Neural progenitor cell (in vitro differentiated cells): ENCODE measurements at regions not wholly inside any gene's neighbourhood (a gene's known extent, or its start where the extent isn't known, plus 50 kb on each side); places are given as distances from the start of the nearest gene placed in this dataset.

Source experiments
- EZH2 ChIP-seq: fragments of 200-600 bp; sonication (generic); IDR thresholded peaks from 2 replicates; pipeline ENCODE4 v1.6.1; 2017; ENCODE audit warnings: antibody characterized with exemption, mild to moderate bottlenecking, moderate library complexity
- EZH2phosphoT487 ChIP-seq: fragments of 200-600 bp; sonication (generic); IDR thresholded peaks from 2 replicates; pipeline ENCODE4 v1.6.1; 2017; ENCODE audit warnings: antibody characterized with exemption
- TF ChIP-seq, protein P1 (sequence below): fragments of 200-600 bp; sonication (generic); IDR thresholded peaks from 2 replicates; pipeline ENCODE4 v1.5.1; 2017; ENCODE audit warnings: antibody characterized with exemption, mild to moderate bottlenecking

DNA sequence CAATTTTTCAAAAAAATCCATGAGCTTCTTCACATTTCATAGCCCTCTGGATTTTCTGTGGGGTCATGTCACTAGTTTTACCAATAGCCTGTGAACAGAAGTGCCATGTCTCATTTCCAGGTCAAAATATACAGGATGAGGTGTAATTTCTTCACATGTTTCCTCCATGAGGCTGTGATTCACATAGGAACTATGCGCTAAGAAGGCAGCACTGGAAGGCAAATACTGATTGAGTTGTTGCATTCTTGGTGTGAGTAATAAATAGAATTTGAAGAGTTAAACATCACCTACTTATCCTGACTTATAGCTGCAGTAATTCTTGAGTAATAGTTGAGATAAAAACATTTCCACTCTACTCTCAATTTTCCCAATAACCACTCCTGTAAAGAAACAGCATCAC, 442.3 kb downstream of the HAO1 start:
- TF ChIP-seq, protein P1, sequence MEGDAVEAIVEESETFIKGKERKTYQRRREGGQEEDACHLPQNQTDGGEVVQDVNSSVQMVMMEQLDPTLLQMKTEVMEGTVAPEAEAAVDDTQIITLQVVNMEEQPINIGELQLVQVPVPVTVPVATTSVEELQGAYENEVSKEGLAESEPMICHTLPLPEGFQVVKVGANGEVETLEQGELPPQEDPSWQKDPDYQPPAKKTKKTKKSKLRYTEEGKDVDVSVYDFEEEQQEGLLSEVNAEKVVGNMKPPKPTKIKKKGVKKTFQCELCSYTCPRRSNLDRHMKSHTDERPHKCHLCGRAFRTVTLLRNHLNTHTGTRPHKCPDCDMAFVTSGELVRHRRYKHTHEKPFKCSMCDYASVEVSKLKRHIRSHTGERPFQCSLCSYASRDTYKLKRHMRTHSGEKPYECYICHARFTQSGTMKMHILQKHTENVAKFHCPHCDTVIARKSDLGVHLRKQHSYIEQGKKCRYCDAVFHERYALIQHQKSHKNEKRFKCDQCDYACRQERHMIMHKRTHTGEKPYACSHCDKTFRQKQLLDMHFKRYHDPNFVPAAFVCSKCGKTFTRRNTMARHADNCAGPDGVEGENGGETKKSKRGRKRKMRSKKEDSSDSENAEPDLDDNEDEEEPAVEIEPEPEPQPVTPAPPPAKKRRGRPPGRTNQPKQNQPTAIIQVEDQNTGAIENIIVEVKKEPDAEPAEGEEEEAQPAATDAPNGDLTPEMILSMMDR, result no peak
- TF ChIP-seq EZH2 (no peak), EZH2phosphoT487 (no peak)
